ENCODE measurements at regions not wholly inside any gene's neighbourhood (a gene's known extent, or its start where the extent isn't known, plus 50 kb on each side); places are given as distances from the start of the nearest gene placed in this dataset.

DNA sequence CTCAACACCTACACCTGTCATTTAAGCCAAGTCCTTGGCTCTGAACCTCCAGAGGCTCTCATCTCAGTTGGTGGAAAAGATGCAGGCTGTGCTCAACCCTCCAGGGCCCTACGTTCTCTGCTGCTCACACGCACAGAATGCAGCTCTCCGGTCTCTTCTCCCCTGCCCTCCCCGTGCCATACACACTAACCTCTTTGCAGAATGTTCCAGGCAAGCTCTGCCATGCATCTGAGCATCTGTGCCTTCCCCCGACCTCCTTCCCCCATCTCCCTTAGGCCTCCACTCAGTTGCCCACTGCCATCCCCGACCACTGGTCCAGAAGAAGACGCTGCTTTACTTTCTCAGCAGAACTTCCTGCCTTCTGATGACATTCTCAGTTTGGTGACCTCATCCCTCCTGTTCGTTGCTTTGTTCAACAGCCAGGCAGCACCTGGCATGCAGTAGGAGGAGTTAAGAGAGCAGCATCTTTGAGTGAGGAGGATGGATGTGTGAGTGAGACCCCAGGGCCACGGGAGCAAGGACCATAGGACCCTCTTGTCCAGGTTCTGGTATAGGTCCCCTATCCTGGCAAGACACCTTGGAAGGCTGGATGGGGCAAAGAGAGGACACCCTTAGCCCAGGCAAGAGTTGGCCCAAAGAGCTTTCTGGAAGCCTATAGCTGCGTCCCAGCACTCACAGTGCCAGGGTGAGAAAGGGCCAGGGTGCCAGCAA is 598.0 kb downstream of the BRD1 start:
- DNase-seq = no peak

DNA sequence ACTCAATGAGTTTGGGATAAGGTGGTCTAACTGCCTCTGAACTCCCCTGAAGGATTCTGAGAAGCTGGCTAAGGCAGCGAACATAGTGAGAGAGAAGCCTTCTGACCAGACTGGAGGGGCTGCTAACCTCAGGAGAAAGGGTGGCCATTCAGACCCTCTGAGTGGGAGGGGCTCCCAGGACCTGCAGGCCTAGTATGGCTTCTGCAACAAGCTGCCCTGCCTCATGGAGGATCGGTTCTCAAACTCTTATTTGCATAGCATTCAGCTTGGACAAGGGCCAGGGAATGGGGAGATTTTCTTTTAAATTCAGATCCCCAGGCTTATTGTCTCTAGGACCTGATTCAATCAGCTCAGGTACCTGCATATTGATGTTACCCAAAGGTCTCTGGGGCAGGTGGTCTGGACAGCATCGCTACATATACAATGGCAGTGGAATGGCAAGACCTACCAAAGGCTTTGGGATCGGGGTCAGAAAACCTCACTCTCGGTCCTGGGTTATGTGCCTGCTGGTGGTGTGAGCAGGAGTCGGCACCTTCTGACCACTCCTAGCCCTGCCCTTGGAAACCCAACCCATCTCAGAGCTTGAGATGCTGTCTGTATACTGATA is 599.1 kb downstream of the BRD1 start:
- no peak for DNase-seq

DNA sequence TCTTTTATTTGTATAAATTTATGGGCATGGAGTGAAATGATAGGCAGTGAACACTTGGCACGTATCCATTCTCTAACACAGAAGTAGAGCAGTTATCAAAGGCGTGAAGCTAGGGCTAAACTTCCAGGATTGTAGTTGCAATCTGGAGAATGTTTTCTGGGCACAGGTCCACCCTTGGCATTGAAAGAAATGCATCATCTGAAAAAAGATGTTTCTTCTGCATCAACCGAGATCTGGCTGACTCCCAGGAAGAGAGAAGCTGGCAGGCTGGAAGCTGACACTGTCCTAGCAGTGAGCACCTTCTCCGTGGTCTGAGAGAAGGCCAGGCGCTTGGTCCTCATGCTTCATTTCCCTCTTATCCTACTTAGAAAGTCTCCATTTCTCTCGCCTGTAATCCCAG is 600.0 kb downstream of the BRD1 start:
- no peak for DNase-seq

DNA sequence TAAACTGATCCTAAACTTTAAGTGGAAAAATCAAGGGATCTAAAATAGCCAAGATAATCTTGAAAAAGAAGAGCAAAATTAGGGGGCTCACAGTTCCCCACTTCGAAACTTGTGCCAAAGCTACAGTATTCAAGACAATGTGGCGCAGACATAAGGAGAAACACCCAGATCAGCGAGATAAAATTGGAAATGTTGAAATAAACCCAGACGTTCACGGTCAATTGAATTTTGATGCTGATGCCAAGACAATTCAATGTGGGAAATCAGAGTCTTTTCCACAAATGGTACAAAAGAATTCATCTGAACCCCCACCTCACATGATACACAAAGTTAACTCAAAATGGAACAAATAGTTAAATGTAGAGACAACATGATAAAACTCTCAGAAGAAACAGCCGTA is 601.6 kb downstream of the BRD1 start:
- DNase-seq = no peak

DNA sequence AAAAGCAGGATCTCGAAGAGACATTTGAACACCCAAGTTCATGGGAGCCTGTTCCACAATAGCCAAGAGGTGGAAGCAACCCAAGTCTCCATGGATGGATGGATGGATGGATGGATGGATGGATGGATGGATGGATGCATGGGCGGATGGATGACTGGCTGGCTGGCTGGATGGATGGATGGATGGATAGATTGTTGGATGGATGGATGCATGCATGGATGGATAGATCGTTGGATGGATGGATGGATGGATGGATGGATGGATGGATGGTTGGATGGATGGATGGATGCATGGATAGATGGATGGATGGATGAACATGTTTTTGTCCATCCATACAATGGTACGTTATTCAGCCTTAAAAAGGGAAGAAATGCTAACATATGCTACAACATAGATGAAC is 603.4 kb downstream of the BRD1 start:
- no peak for DNase-seq

DNA sequence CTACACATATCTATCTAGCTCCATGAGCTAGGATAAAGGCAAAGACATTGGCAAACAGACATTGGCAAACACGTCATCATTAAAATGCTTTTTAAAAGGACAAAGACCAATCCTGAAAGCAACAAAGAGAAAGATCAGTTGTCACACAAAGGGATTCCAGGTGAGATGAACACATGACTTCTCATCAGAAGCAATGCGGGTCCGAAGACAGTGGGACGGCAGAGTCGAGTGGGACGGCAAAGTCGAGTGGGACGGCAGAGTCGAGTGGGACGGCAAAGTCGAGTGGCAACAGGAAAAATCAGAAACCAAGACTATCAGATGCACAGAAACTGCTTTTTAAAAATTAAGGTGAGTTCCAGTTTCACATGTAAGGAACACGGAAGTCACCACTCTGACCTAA is 609.5 kb downstream of the BRD1 start:
- DNase-seq = no peak

DNA sequence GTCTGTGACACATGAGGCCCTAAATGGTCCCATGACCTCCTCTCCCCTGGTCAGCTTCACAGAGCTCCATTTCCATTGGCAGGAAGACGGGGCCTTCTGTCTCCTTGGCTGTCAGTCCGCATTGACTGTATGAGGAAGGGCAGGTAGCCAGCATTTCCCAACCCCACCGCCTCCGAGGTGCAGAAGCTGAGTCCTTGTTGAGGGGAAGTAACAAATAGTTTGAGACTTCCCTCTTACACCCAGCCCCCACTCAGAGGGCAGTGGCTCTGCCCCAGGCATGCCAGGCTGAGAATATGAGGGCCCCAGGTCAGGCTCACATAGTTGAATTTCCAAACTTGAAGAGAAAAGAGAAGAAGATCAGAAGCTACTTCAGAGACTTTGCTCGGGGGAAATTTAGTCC is 611.1 kb downstream of the BRD1 start:
- no peak for DNase-seq

DNA sequence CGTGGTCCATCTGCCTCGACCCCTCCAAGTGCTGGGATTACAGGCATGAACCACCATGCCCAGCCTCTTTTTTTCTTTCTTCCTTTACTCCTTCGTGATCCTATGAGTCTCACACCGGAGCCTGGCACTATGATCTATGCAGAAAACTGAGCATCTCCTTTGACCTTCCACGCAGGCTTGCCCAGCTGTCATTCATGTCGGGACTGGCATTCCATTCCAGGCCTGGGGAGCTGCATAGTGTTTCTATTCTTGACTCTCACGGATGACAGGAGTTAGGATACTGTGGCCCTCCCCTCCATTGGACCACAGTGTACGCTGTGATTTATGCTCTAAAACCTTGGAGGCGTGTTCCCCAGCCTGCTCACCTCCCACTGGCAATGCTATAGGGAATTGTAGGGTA is 611.8 kb downstream of the BRD1 start:
- DNase-seq = no peak

DNA sequence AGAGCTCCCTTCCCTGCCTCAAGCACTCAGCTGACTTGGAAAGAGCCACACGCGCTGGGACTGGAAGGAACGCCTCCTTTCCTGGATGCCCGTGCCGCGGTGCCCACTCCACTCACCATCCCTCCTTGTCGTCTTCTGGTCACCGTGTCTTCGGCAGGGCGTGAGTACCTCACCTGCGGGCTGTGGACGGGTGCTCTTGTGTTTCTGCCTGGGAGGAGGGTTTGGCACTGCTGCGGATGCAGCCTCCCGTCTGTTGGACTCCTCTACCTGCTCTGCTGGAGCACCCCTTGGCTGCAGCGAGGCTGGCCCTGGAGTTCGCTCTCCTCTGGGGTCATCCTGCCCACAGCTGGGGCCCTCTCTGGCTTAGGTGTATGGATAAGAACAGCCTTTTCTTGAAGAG is 612.7 kb downstream of the BRD1 start:
- no peak for DNase-seq

DNA sequence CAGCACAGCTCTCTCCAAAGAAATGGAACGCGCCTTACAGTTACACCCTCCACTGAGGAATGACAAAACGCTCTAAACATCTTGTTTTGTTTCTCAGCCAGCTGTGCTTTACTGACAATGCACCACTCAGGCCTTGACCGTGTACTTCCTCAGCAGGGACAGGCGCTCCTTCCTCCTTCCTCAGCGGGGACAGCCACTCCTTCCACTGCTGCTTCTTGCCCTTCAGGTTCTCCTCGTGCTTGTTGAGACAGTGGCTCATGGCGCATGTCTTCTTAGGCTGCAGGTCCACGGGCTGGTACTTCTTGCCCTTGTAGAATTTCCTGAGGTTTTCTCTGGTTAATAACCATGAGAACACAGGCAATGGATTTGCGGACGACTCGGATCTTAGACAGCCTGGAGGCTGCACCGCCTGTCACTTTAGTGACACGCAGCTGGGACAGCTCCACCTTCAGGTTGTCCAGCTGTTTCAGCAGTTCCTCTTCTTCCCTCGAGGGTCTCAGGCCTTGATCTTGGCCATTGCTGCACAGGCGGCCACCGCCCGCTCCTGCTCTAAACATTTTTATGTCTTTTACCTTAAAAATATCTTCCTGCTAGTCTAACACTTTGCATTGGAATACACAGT is 613.8 kb downstream of the BRD1 start:
- no peak for DNase-seq

DNA sequence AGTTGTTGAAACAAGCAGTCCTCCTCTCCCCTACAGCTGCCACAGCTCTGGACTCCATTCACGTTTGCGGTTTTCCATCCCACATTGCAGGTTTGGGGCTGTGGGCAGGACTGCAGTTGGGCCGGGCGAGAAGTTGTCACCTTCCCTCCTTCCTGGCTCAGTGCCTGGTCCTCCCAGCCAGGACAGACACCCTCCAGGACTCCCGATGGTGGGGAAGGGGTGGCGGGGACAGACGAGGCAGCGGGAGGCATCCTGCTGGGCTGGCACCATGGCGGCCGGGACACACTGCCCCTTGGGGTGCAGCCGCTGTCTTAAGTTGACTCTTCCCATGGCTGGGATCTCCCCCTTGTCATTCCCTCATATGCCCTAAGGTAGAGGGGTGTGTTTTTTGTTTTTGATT is 615.2 kb downstream of the BRD1 start:
- DNase-seq = no peak

DNA sequence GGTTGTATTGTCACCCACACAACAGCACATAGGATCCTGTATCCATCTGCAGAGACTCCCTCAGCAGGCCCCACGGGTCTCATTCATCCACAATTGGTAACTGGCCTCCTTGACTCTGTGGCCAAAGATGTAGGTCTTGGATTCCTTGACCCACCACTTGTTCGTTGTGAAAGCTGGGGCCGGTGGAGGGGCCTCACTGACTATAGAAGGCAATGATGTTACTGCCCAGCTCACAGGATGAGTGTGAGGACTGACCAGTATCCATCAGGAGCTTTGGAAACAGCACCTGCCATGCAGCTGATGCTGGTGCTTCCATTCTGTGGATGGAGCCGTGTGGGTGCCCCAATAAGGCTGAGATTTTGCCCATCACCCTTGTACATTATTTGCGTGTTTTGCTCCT is 615.7 kb downstream of the BRD1 start:
- no peak for DNase-seq

DNA sequence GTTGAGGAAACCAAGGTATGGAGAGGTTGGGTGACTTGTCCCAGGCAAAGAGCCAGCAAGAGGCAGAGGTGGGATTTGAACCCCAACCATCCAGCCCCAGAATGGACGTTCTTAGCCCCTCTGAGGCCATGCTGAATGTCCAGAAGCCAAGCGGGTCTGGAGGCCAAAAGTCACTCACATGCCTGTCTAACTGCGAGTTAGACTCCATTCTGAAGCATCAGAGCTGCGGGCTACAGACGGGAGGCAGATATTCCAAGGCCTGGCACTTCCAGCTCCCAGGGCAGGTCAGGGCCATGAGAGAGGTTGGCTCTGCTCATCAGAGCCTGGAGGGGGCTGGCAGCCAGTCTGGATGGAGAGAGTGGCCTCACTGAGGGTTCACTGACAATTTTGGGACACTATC is 616.5 kb downstream of the BRD1 start:
- DNase-seq = no peak

DNA sequence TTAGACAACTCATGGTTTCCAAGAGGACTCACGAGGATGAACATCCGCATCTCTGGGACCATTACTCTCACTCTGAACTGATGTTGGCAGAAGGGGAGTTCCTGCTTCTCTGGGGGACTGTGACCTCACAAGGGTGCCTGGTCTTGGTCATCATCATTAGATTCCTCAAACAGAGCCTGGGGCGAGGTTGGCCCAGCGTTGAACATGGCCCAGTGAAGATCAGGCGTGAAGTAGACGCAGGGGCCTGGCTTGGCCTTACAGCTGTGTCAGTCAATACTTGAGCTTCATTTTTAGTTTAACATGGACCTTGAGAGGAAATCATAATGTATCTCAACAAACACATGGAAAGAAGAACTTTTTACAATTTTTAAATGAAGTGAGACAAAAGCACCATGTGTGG is 617.1 kb downstream of the BRD1 start:
- no peak for DNase-seq

DNA sequence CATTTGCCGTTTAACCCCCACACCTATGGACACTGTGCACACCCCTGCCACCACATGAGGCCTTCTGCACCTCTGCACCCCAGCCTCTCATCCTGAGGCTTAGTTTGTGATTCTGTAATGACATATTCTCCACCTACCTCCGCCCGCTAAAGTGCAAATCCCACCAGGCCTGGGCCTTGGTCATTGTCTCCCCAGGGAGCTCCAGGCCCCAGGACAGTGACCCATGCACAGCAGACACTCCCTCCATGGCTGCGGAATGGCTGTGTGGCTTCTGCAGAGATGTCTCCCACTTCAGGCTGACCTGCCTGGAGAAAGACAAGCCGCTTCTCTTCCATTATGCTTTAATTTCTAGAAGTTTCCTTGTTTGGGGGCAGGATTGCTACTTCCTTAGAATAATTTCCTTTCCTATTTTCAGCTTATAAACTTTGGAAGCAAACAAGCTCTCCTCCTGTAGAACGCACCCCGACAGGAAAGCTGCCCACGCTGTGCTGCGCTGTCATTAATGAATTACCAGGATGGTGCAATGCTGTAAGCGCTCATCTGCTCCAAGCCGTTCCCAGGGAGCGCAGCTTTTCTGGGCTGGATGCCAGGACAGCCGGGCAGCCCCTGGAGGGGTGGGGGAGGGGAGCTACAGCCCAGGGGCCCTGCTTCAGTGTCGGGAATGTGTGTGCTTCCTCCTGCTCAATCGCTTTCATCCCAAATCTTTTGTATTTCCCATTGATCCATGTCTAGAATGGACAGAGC is 618.0 kb downstream of the BRD1 start:
- no peak for DNase-seq

DNA sequence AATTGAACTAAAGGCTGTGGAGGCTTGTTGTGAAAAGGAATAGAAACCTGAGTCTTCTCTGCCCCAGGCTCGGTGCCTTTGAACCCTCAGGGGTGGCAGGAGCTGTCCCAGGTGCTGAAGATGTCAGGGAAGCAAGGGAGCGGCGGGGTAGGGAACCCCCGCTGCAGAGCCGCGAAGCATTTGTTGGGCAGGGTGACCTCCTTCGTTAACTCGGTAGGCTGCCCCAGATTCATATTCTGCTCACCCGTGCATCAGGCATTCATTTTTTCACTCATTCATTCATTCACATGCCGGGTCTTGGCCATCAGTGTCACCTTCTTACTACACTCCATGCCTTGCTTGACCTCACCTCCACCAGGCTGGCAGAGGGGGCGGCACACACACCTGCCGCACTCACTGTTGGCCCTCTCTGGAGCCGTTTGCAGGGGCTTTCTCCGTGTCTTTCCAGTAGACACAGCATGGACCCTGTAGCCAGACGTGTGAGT is 618.9 kb downstream of the BRD1 start:
- DNase-seq = peak in 1 of 4 experiments; percentile 3

DNA sequence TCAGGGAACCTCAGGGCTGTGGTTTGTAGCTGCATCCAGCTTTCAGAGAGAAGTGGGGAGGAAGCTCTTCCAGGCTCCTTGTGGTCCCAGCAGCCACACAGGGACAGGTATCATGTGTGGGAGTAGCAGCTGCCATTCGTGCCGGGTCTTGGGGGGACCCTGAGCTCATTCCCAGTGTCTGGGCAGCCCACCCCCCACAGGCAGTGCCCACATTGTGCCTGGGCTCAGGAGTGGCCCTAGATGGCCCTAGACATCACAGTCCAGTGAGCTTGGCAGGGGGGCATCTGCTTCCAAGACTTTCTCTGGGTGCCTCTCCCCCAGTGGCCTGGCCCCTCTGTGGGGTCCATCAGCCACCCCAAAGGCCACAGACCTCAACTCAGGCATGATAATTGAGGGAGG is 619.7 kb downstream of the BRD1 start:
- no peak for DNase-seq

DNA sequence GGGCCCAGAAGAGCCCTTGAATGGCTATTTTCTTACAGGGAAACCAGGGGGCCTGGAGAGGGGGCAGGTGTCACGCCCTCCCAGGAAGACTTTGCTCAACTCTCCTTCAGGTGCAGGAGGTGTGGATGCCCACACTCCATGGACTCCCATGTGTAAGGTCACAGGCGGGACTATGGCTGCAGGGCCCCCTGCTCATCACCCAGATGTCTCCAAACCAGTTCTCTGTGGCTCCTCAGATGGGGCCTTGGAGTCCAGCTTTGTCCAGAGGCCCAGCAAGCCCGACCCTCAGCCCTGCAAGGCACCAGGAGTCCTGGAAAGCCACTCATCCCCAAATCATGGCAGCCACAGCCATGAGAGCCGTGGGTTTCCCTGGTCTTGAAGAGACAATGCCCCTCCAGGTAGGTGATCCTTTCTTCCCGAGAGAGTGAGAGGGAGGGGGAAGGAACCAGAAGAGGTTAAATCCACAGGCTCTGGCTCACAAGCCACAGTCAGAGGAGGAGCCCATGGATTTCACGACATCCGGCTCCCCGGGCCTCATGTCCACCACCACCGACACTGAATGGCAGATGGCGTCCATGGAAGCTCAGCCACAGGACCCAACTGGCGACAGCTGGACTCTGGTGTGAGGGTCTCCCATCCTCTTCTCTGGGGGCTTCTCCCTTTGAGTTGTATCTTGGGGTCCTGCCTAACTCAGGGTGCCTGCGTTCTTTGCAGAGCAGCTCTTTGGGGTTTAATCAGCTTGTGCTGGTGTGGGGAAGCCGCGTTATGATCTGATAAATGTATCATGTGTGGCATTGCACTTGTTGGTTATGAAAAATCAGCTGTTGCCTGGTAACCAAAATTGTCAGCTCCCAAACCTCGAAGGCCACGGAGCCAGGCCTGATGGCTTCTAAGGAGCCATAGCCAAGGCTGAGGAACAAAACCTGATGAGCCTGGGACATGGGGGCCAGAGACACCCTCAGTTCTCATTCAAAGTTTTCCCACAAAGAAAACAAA is 620.4 kb downstream of the BRD1 start:
- DNase-seq = no peak

DNA sequence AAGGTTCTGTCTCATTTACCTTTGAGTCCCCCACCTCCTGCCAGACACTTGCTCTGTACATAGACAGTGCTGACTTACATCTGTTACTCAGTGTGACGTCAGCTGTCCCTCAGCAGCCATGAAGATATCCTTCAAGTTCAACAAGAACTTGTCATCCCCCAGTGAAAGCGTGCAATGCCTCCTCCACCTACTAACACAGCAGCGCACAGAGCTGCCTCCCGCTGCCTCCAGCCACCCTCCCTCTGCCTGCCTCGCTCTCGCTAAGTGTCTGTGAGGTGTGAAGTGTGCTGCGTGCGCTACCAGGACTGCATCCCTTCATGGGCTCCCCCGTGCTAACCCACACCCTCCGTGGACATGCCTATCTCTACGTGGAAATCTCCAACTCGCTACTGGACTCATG is 621.4 kb downstream of the BRD1 start:
- no peak for DNase-seq

DNA sequence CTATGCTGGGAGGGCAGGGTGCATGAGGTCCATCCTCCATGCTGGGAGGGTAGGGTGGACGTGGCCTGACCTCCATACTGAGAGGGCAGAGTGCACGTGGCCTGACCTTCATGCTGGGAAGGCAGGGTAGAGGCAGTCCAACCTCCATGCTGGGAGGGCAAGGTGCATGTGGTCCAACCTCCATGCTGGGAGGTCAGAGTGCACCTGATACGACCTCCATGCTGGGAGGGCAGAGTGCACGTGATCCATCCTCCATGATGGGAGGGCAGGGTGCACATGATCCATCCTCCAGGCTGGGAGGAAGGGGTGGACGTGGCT is 622.2 kb downstream of the BRD1 start:
- DNase-seq = no peak

DNA sequence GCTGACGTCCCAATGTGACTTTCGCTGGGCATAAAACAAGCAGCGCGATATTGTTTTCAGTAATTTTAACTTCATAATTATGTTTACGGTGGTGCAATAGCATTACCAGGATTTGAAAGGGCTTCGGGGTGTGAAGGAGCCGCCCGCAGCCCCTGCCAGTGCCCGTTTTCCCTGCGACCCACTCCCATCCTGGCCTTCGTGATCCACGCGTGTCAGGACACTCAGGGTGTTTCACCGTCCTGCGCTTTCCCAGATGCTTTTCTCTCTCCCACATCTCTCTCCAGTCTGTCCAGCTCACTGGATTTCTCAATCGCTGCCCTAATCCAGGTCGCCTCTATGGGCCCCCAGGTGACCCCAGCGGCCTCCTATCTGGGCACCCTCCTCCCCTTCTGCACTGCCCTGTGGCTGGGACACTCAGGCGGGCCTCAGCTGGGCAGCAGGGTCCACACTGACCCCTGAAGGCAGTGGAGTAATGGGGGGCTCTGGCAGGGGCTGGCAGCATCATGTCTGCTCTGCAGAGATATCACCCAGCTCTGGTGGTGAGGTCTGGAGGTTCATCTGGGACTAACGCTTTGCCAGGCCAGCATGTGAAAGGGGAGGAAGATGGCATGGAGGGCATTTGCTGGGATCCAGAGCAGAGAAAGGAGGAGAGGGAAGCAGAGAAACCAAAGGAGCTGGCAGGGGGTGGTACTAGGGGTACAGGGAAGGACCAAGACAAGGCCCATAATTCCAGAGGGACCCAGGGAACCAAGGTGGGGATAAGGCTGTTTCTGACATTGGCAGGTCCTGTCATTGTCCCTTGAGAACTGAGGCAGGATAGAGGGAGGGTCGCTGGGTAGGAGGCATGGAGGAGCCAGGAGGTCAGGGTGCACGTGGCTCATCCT is 622.8 kb downstream of the BRD1 start:
- DNase-seq = no peak
